B cell (primary cell): ENCODE measurements at regions not wholly inside any gene's neighbourhood (a gene's known extent, or its start where the extent isn't known, plus 50 kb on each side); places are given as distances from the start of the nearest gene placed in this dataset.
"Not testable (repeated sequence)": the region's sequence is repeated elsewhere in the genome, so short reads cannot be mapped to it uniquely, and the experiment has no call there.

Experiments
- CTCF ChIP-seq: fragments of 200-600 bp; IDR thresholded peaks from one replicate; pipeline ENCODE4 v1.8.0; 2022; ENCODE audit warnings: antibody characterized with exemption, mild to moderate bottlenecking
- EZH2 ChIP-seq: IDR thresholded peaks from 2 replicates; pipeline ENCODE4 v1.6.1; 2012; ENCODE audit warnings: borderline replicate concordance, low read depth, mild to moderate bottlenecking, moderate library complexity, low read length; ENCODE audit not compliant: insufficient read depth, poor library complexity, severe bottlenecking

- not testable (repeated sequence) for TF ChIP-seq CTCF, EZH2
Observed at GRCh38 chr1:207201534-207201933, 97.5 kb downstream of the C4BPA start.
